Ectodermal cell (in vitro differentiated cells): ENCODE measurements at regions not wholly inside any gene's neighbourhood (a gene's known extent, or its start where the extent isn't known, plus 50 kb on each side); places are given as distances from the start of the nearest gene placed in this dataset.
A peak's percentile ranks its signal among the peaks of the same experiment; 100 is the strongest.

Source experiments
- H3K27ac ChIP-seq: 2 replicates; pipeline ENCODE4 v1.7.0; 2013; ENCODE audit warnings: mild to moderate bottlenecking, low read depth, low read length; ENCODE audit not compliant: insufficient read depth, poor library complexity, severe bottlenecking
- H3K27me3 ChIP-seq: 2 replicates; pipeline ENCODE4 v1.7.0; 2013; ENCODE audit warnings: mild to moderate bottlenecking, low read length; ENCODE audit not compliant: insufficient read depth, control insufficient read depth, poor library complexity, severe bottlenecking
- H3K36me3 ChIP-seq: one replicate; pipeline ENCODE4 v1.7.0; 2013; ENCODE audit warnings: low read length; ENCODE audit not compliant: control insufficient read depth, insufficient read depth
- H3K4me1 ChIP-seq: one replicate; pipeline ENCODE4 v1.7.0; 2013; ENCODE audit warnings: low read length; ENCODE audit not compliant: control insufficient read depth, insufficient read depth
- H3K4me3 ChIP-seq: 2 replicates; pipeline ENCODE4 v1.7.0; 2013; ENCODE audit warnings: low read depth, low read length, control low read depth; ENCODE audit not compliant: insufficient read depth
- H3K9me3 ChIP-seq: 2 replicates; pipeline ENCODE4 v1.7.0; 2013; ENCODE audit warnings: mild to moderate bottlenecking, low read length, moderate library complexity; ENCODE audit not compliant: control insufficient read depth
- WGBS, 2 experiments: methylation state at CpG; one replicate each; pipeline ENCODE4 v1.1.7; 2013; ENCODE audit warnings: missing lambda C conversion rate in 2 of 2; 5-methylcytosine and 5-hydroxymethylcytosine counted together

DNA sequence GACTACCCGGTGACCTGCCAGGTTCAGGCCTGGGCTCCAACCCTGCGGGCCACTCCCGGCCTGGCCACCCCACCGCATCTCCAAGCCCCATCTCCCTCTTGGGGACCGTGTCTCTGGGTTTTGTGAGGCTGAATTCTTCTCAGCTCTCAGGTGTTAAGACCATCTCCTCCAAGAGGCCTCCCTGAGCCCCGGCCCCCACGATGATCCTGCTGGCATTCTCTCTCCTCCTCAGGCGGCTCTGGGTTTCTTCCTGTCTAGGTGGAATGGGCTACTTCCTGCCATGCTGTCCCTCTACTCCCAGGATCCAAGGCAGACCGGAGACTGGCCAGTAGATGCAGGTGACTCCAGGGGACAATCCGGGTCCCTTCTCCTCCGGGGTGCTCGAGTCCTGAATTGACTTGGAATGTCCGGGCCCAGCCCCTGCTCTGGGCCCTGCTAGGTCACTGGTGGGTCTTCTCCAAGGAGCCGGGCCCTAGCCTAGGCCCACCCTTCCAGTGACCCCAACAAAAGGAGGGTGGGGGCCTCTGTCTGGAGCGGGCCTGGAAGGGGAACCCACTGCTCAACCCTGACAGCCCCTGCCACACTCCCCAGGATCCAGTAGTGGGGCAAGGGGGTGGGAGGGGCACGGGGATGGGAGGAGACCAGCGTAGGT, 219.8 kb downstream of the C9orf50 start:
- peaks cover 49% of the 10 kb centered on the region for H3K4me1 ChIP-seq
- H3K9me3 ChIP-seq, result no peaks in the 10 kb centered on the region
- no peaks in the 10 kb centered on the region for H3K36me3 ChIP-seq
- WGBS, 2 experiments, result 82% methylated on average over 16 to 17 of the region's 17 CpGs
- no peaks in the 10 kb centered on the region for H3K27me3 ChIP-seq
- no peak overlapping the region for H3K4me3 ChIP-seq
- H3K27ac ChIP-seq, result peak overlapping the region; percentile 26

DNA sequence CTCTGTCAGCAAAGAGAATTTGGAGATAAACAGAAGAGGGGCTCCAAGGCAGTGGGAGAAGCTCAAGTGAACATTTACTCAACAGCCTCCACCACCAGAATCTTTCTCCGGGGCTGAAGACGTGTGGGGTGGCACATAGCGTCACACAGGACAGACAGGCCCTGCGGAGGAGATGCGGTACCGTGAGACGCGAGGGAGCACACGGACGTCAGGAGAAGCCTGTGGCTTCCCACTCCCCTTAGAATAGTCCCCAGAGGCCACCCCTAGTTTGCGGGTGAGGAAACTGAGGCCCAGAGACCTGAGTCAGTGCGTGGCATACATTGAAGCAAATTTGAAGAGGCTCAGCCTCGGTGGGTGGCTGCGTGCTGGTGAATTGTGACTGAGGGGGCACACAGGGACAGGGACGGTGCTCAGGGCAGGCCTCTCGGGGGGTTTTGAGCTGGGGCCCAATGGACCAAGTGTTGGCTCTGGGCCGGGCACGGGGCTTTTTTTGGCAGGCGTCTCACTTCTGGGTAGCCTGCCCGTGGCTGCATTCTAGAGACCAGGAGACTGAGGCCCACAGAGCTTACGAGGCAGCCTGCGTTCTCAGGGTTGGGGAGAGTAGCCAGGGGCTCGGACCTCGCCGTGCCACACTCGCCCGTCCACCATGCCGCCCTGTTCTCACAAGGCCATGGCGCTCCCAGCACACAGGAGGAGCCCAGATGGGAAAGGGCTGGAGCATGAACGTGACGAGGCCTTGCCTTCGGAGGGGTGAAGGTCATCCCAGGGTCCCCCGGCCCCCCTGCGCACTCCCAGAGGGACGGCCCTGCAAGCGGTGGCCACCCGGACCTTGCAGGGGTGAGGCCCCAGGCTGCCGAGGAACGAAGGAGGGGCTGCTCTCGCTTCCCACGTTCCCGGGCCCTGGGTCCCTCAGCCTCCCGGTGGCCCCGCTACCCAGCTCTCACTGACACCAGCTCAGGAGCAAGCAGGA, 220.6 kb downstream of the C9orf50 start:
- H3K9me3 ChIP-seq, result no peaks in the 10 kb centered on the region
- H3K27ac ChIP-seq, result no peak overlapping the region
- 90 to 91% methylated on average over 44 of the region's 44 CpGs for WGBS, 2 experiments
- H3K4me1 ChIP-seq, result peaks cover 45% of the 10 kb centered on the region
- H3K4me3 ChIP-seq, result no peak overlapping the region
- no peaks in the 10 kb centered on the region for H3K36me3 ChIP-seq
- H3K27me3 ChIP-seq, result peaks cover 6% of the 10 kb centered on the region

DNA sequence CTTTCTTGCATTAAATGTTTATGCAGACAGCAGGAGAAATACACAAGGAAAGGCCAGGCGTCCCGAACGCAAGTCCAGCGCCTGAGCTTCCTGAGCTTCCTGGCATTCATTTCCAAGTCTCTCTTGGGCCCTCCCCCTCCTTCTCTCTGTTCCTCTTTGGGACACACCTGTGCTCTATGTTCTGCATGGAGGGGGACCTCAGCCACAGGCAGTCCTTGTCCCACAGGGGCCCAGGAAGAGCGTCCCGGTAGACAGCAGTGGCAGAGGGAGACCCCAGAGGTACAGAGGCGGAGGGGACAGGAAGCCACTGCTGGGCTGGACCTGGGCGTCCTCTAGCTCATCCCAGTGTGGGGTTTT, 221.3 kb downstream of the C9orf50 start:
- H3K4me1 ChIP-seq, result peaks cover 39% of the 10 kb centered on the region
- no peaks in the 10 kb centered on the region for H3K36me3 ChIP-seq
- H3K4me3 ChIP-seq, result no peak overlapping the region
- H3K9me3 ChIP-seq, result no peaks in the 10 kb centered on the region
- H3K27me3 ChIP-seq, result peaks cover 6% of the 10 kb centered on the region
- no peak overlapping the region for H3K27ac ChIP-seq
- 87% methylated on average over 8 of the region's 8 CpGs for WGBS, 2 experiments

DNA sequence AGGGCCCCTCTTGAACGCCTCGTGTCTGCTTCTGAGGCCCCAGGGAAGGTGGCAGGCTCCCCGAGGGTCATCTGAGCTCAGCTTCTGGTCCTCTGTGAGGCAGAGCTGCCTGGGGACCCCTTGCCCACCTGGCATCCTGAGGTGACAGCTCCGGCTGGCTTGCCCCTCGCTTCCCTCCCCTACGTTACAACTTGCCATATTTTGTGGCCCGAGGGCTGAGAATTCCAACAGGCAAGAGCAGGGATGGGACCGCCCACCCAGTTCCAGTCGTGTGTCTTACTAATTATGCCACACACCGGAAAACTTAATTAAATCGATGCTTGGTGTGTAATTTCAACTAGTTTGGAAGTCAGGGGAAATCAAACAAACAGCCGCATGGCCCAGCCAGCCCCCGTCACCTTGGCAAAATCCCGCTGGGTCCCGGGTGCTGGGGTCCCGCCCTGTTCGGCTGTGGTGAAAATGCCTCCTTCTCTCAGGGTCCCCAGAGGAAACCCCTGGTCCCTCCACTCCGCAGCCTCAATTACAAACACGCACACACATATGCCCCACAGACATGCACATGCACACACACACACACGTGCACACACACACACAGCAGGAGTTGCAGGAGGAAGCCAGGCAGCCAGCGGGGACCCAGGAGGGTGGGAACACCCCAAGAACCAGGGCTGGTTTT, 221.0 kb upstream of the IER5L start:
- H3K27ac ChIP-seq, result no peak overlapping the region
- H3K27me3 ChIP-seq, result peaks cover 6% of the 10 kb centered on the region
- WGBS, 2 experiments, result 90% methylated on average over 21 of the region's 21 CpGs
- H3K36me3 ChIP-seq, result no peaks in the 10 kb centered on the region
- H3K4me3 ChIP-seq, result no peak overlapping the region
- H3K4me1 ChIP-seq, result peaks cover 37% of the 10 kb centered on the region
- no peaks in the 10 kb centered on the region for H3K9me3 ChIP-seq

DNA sequence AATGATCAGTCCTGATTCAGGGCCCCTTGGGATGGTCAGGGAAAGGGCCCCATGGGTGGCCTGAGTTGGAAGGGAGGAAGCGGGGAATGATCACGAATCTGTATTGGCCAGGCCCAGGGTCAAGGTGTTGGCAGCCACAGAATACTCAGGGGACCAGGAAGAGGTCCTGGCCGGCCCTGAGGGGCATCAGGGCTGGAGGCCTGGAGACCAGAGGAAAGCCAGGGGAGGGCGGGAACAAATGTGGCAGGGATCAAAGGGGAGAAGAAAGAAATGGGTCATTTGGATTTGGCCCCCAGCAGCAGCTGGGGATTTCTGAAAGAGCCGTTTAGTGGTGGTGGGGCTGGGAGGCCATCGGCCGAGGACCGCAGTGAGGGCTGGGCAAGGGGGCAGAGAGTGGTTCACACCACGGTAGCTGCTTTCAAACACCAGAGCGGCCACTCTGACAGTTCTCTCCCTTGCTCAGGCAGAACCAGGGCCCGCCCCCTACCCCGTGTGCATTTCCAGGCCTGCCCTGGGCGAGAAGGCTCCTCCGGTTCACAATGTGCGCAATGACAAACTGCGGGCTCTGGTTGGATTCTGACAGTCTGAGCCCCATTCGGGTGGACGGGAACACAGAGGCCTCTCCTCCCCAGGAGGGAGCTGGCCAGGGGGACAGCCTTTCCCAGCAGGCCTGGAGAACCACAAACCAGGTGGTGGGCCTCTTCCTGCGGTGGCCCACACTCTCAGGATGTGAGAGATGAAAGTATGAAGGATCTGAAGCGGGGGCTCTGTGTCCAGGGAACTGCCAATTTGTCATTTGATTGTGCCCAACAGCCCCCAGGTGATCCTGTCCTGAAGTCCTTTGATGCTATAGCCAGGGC, 220.3 kb upstream of the IER5L start:
- H3K4me1 ChIP-seq, result peaks cover 32% of the 10 kb centered on the region
- H3K27ac ChIP-seq, result peak overlapping the region; percentile 2
- H3K36me3 ChIP-seq, result no peaks in the 10 kb centered on the region
- H3K9me3 ChIP-seq, result no peaks in the 10 kb centered on the region
- 75% methylated on average over 20 of the region's 20 CpGs for WGBS, 2 experiments
- H3K27me3 ChIP-seq, result peaks cover 6% of the 10 kb centered on the region
- no peak overlapping the region for H3K4me3 ChIP-seq

DNA sequence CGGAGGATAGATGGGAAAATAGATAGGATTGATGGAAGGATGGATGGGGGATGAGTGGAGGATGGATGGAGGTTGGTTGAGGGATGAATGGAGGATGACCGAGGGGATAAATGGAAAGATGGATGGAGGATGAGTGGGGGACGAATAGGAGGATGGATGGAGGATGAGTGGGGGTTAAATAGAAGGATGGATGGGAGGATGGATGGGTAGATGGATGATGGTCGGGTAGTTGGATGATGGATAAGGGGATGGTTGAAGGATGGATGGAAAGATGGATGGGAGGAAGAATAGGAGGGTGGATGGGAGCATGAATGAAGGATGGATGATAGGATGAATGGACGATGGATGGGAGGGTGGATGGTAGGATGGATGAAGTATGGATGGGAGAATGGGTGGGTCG, 219.3 kb upstream of the IER5L start:
- no peaks in the 10 kb centered on the region for H3K36me3 ChIP-seq
- no peak overlapping the region for H3K4me3 ChIP-seq
- no peak overlapping the region for H3K27ac ChIP-seq
- no peaks in the 10 kb centered on the region for H3K9me3 ChIP-seq
- 90 to 92% methylated on average over 6 of the region's 6 CpGs for WGBS, 2 experiments
- peaks cover 22% of the 10 kb centered on the region for H3K4me1 ChIP-seq
- peaks cover 6% of the 10 kb centered on the region for H3K27me3 ChIP-seq

DNA sequence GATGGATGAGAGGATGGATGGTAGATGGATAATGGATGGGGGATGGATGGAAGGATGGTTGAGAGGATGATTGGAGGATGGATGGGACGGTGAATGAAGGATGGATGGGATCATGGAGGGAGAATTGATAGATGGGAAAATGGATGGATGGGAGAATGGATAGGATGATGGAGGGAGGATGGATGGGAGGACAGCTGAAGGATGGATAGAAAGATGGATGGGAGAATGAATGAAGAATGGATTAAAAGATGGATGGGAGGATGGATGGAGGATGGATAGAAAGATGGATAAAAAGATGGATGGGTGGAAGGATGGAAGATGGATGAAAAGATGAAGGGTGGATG, 218.3 kb upstream of the IER5L start:
- 61 to 62% methylated on average over 1 of the region's 1 CpG for WGBS, 2 experiments
- Histone ChIP-seq H3K4me1 (peaks cover 25% of the 10 kb centered on the region), H3K9me3 (no peaks in the 10 kb centered on the region), H3K36me3 (no peaks in the 10 kb centered on the region), H3K27ac (no peak overlapping the region), H3K27me3 (peaks cover 6% of the 10 kb centered on the region), H3K4me3 (no peak overlapping the region)

DNA sequence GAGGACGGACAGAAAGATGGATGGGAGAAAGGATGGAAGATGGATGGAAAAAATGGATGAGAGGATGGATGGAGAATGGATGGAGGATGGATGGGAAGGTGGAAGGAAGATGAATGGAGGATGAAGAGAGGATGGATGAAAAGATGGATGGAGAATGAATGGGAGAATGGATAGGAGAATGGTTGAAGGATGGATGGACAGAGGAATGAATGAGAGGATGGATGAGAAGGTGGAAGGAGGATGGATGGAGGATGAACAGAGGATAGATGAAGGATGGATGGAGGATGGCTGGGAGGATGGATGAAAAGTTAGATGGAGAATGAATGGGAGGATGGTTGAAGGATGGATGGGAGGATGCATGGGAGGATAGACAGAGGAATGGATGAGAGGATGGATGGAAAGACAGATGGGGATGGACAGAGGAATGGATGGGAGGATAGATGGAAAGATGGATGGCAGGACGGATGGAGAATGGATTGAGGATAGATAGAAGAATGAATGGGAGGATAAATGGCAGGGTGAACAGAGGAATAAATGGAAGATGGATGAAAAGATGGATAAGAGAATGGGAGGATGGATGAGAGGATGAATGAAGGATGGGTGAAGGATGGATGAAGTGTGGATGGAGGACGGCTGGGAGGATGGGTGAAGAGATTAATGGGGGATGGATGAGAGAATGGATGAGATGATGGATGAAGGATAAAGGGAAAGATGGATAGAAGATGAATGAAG, 217.7 kb upstream of the IER5L start:
- H3K27me3 ChIP-seq, result peaks cover 6% of the 10 kb centered on the region
- no peak overlapping the region for H3K27ac ChIP-seq
- 79 to 85% methylated on average over 3 of the region's 3 CpGs for WGBS, 2 experiments
- H3K9me3 ChIP-seq, result no peaks in the 10 kb centered on the region
- peaks cover 28% of the 10 kb centered on the region for H3K4me1 ChIP-seq
- H3K36me3 ChIP-seq, result no peaks in the 10 kb centered on the region
- no peak overlapping the region for H3K4me3 ChIP-seq

DNA sequence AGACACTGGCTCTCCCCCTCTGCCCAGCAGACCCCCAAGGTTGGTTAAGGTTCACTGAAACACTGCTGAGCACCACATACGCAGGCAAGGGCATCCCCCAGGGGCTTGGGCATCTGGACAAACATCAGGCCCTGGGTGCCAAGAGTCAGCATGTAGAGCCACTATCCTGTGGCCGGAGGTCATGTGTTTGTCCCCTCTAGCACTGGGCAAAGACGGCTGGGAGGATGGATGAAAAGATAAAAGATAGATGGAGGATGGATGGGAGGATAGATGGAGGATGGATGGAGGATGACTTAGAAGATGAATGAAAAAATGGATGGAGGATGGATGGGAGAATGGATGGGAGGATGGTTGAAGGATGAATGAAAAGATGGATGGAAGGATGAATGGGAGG, 216.8 kb upstream of the IER5L start:
- Histone ChIP-seq H3K27ac (no peak overlapping the region), H3K4me1 (peaks cover 28% of the 10 kb centered on the region), H3K27me3 (peaks cover 6% of the 10 kb centered on the region), H3K36me3 (no peaks in the 10 kb centered on the region), H3K9me3 (no peaks in the 10 kb centered on the region), H3K4me3 (no peak overlapping the region)
- WGBS, 2 experiments, result 92 to 95% methylated on average over 3 of the region's 3 CpGs
